Stimulated activated CD8-positive, alpha-beta memory T cell treated with anti-CD3 and anti-CD28 coated beads, Interleukin-7, amount 100 ng/mL, for 48 hours (primary cell): ENCODE measurements at regions not wholly inside any gene's neighbourhood (a gene's known extent, or its start where the extent isn't known, plus 50 kb on each side); places are given as distances from the start of the nearest gene placed in this dataset.

ENCODE experiments used
- DNase-seq, 2 donors: peaks; one replicate each; pipeline ENCODE4 v3.0.0-alpha.2; 2020; ENCODE audit warnings: low read depth in 1 of 2; ENCODE audit errors: extremely low read depth in 1 of 2

GRCh38 chr13:74084375-74084935 lies 49.7 kb downstream of the KLF12 start:
- DNase-seq, result no peak

DNA sequence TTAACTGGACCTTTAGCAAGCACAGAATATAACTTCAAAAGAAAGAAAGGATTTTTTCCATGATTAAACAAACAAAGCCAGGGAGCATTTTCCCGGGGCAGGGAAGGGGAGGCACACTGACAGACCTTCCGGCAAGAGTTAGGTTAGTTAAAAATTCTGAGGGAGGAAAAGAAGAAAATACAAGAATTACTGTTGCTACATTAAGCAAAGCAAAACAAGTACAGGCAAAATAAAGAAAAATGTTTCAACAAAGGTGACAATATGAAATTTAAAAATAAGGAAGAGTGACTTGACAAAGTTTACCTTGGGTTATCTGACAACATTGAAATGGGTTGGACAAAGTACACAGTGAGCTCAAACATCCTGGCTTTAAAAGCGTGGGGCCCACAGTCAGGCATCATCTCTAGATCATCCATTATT lies 51.5 kb downstream of the KLF12 start:
- DNase-seq, result no peak

- no peak for DNase-seq
These were observed 53.4 kb downstream of the KLF12 start for GRCh38 chr13:74080762-74081161.

- DNase-seq, result no peak
These were observed 56.4 kb downstream of the KLF12 start for GRCh38 chr13:74077792-74078191.

- no peak for DNase-seq
These were observed 56.8 kb downstream of the KLF12 start for GRCh38 chr13:74077375-74077774.

DNA sequence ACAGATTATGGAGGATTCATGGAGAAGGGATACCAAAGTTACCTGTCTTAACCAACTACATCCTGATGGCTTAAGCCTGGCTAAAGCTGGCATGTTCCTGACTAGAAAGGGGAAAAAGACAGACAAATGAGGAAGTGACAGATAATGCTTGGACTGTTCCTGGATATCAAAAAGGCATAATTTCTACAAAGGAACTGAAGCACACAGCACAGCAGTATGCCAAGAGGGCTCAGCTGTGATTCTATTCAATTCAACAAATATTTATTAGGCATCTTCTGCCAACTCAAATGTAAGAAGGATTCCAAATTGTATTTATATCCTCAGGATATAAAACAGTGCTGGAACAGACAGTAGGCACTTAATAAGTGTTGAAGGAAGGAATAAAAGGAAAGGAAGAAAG lies 59.5 kb downstream of the KLF12 start:
- no peak for DNase-seq

- DNase-seq, result no peak
These were observed 60.9 kb downstream of the KLF12 start for GRCh38 chr13:74073274-74073673.

GRCh38 chr13:74070513-74070912 lies 63.7 kb downstream of the KLF12 start:
- DNase-seq, result no peak

DNA sequence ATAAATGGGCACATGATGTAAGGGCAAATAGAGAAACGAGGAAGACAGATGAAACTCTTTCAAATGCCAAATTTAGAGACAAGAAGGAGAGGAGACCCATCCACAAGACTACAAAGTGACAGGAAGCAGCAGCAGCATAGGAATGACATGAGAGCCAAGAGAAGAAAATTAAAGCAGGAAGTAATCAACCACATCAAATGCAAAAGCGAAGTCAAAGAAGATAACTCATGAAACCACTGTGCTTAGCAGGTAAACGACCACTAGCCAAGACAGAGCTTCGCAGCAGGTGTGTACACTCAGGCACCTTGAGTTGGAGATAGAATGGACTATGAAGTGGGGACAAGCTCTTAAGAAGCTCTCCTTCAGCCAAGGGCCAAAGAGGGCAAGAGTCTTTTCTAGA lies 64.1 kb downstream of the KLF12 start:
- DNase-seq, result no peak

DNA sequence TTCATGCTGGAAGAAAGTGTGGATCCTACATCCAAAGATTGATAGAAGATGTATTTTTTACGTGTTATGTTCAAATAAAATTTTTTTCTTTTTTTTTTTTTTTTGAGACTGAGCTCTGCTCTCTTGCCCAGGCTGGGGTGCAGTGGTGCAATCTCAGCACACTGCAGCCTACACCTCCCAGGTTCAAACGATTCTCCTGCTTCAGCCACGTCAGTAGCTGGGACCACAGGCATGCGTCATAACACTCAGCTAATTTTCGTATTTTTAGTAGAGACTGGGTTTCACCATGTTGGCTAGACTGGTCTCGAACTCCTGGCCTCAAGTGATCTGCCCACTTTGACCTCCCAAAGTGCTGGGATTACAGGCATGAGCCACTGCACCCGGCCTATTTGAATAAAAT lies 65.7 kb downstream of the KLF12 start:
- no peak for DNase-seq

- DNase-seq, result no peak
These were observed 66.4 kb downstream of the KLF12 start for GRCh38 chr13:74067818-74068217.

GRCh38 chr13:74066937-74067336 lies 67.3 kb downstream of the KLF12 start:
- DNase-seq, result no peak

GRCh38 chr13:74064805-74065312 lies 69.3 kb downstream of the KLF12 start:
- DNase-seq, result no peak

DNA sequence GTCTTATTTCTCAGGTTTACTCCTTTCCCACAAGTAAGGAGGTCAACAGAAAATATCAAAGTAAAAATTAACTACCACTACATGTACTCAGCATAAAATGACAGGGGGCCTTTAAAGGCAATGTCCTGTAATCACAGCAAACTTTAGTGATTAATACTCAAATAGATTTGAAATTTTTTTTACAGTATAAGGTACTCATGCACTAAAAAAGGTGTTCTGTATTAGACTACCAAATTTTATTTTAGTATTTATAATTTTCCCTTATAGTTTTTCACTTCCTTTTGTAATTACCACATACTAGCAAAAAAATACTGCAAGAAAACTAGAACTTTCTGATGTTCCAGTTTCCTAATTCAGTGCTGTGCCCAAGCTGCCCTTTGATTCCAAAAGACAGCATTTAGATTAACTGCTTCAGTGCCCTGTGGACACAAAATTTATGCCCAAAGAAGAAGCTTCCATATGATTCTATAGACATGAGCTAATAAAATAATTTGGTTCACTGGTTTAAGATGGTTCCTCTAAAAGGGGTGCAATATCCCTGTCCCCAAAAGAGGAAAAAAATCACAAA lies 70.6 kb downstream of the KLF12 start:
- DNase-seq, result no peak

DNA sequence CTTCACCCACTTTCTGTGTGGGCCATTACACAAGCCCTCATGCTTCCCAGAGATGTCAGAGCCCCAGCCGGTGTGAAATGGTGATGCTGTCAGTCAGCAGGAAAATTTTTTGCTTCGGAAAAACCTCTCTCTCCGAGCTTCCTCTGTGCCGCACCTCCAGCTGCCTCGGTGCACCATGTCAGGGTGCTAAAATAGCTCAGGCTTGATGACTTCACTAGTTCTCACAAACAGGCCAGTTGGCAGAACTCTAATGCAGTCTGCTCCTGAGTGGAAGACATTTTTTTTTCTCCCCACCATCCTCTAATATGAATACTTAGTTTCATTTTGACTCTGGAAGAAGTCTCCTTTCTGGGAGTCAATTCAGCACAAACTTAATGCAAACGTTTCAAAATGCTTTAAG lies 71.3 kb downstream of the KLF12 start:
- DNase-seq, result no peak

DNA sequence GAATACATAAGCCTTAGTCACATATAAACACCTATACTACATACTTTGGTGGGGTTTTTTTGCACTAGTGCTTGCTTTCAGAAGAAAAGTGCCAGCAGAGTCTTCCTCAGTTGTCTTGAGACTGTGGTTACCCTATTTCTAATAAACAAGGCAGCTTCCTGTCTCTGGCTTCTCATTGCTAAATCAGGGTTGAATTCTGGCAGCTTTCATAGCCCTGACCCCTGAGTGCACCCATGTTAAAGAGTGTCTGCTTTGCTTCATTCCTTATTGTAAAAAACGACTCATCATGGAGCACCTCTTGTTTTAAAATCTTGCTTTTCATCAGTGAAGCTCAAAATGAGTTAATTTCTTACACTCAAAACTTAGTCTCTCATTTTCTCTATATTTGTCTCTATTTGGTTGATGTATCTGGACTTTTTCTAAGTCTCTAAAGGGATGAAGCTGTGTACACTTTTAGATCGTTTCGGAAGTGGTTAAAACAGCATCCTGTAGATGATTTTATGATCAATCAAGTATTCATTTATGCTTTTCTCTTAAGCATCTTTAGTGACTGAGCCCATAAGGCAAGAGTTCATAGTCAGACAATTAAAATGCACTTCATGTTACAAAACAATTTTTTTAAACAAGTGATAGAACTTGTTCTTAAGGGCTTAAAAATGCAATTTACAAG lies 72.1 kb downstream of the KLF12 start:
- no peak for DNase-seq

- no peak for DNase-seq
These were observed 77.2 kb downstream of the KLF12 start for GRCh38 chr13:74056801-74057542.

GRCh38 chr13:74052402-74052928 lies 81.7 kb downstream of the KLF12 start:
- no peak for DNase-seq

DNA sequence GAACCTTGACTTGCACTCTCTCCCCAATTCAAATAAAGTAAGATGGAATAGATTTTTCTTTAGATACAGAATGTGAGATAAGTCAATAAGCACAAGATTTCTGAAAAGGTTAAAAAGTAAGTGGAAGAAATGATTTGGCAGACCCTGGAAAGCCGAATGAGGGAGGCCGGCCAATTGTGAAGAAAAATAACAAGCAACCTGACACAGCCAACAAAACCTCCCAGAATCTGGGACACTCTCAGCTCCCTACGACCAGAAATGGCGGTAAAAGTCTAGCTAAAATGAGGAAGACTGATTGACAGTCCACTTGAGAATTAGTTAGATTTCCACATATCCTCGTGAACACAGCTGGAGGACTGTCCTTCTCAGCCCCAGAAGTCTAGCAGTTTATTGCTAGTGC lies 85.4 kb downstream of the KLF12 start:
- no peak for DNase-seq

GRCh38 chr13:74047931-74048600 lies 86.1 kb downstream of the KLF12 start:
- no peak for DNase-seq

DNA sequence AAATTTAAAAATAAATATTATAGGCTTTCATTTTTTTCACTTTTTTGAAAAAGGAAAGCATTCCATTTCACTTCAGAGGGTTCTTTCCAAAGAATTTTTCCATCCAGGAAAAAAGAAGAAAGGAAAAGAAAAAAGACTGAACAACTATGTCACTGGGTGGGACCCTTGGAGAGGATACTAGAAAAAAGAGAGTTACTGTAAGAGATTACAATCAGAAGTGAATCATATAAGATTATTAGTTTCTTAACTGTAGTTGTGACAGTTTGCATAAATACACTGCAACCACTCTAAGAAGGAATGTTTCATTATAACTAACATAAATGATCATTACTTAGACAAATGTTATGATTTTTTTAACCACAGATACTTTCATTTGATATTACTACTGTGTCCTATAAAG lies 87.8 kb downstream of the KLF12 start:
- no peak for DNase-seq
